ENCODE measurements at regions not wholly inside any gene's neighbourhood (a gene's known extent, or its start where the extent isn't known, plus 50 kb on each side); places are given as distances from the start of the nearest gene placed in this dataset.

- no peak for DNase-seq
- H3K9me3 ChIP-seq, result no peaks in the 10 kb centered on the region
- TF ChIP-seq CTCF (IDR thresholded peaks at IDR 0.05), result no peak
- intact Hi-C loops (cut with DNase I), result no loop called here
- H3K4me1 ChIP-seq, result no peaks in the 10 kb centered on the region
- no peaks in the 10 kb centered on the region for H3K27me3 ChIP-seq
- H3K36me3 ChIP-seq, result no peaks in the 10 kb centered on the region
- no peak overlapping the region for H3K9ac ChIP-seq (ENCODE audit: low read depth in 2 of 2, low read length in 2 of 2)
- H3K27ac ChIP-seq, result no peak overlapping the region
- no peak overlapping the region for H3K4me3 ChIP-seq
These were observed 100.8 kb downstream of the RBFOX3 start for GRCh38 chr17:79510071-79510470.

- H3K9ac ChIP-seq (ENCODE audit: low read depth in 2 of 2, low read length in 2 of 2), result no peak overlapping the region
These were observed 101.4 kb downstream of the RBFOX3 start for GRCh38 chr17:79509490-79509889.

GRCh38 chr17:79509008-79509407 lies 101.8 kb downstream of the RBFOX3 start:
- Histone ChIP-seq H3K4me1 (no peaks in the 10 kb centered on the region), H3K9me3 (no peaks in the 10 kb centered on the region), H3K4me3 (no peak overlapping the region), H3K9ac (ENCODE audit: low read depth in 2 of 2, low read length in 2 of 2) (no peak overlapping the region), H3K27me3 (no peaks in the 10 kb centered on the region), H3K27ac (no peak overlapping the region), H3K36me3 (no peaks in the 10 kb centered on the region)
- no peak for DNase-seq
- intact Hi-C loops (cut with DNase I), result no loop called here
- no peak for TF ChIP-seq CTCF (IDR thresholded peaks at IDR 0.05)

More at GRCh38 chr17:79509490-79509889, 101.4 kb downstream of the RBFOX3 start:
- intact Hi-C loops (cut with DNase I), result no loop called here
- no peak for DNase-seq
- H3K36me3 ChIP-seq, result no peaks in the 10 kb centered on the region
- H3K27me3 ChIP-seq, result no peaks in the 10 kb centered on the region
- no peak overlapping the region for H3K4me3 ChIP-seq
- no peak for TF ChIP-seq CTCF (IDR thresholded peaks at IDR 0.05)
- no peak overlapping the region for H3K27ac ChIP-seq
- no peaks in the 10 kb centered on the region for H3K4me1 ChIP-seq
- H3K9me3 ChIP-seq, result no peaks in the 10 kb centered on the region

- Histone ChIP-seq H3K4me1 (no peaks in the 10 kb centered on the region), H3K36me3 (no peaks in the 10 kb centered on the region), H3K9me3 (no peaks in the 10 kb centered on the region), H3K9ac (ENCODE audit: low read depth in 2 of 2, low read length in 2 of 2) (no peak overlapping the region), H3K27ac (no peak overlapping the region), H3K4me3 (no peak overlapping the region), H3K27me3 (no peaks in the 10 kb centered on the region)
- DNase-seq, result no peak
- TF ChIP-seq CTCF (IDR thresholded peaks at IDR 0.05), result no peak
- intact Hi-C loops (cut with DNase I), result no loop called here
These were observed 102.5 kb downstream of the RBFOX3 start for GRCh38 chr17:79508291-79508716.

- Histone ChIP-seq H3K27ac (no peak overlapping the region), H3K9ac (ENCODE audit: low read depth in 2 of 2, low read length in 2 of 2) (no peak overlapping the region), H3K9me3 (no peaks in the 10 kb centered on the region), H3K27me3 (no peaks in the 10 kb centered on the region), H3K4me3 (no peak overlapping the region), H3K36me3 (no peaks in the 10 kb centered on the region), H3K4me1 (no peaks in the 10 kb centered on the region)
- no peak for TF ChIP-seq CTCF (IDR thresholded peaks at IDR 0.05)
- intact Hi-C loops (cut with DNase I), result no loop called here
- DNase-seq, result no peak
These were observed 103.9 kb downstream of the RBFOX3 start for GRCh38 chr17:79506955-79507354.
